ENCODE measurements at regions not wholly inside any gene's neighbourhood (a gene's known extent, or its start where the extent isn't known, plus 50 kb on each side); places are given as distances from the start of the nearest gene placed in this dataset.

- no peak for DNase-seq (ENCODE audit: extremely low read depth, low read depth)
- TF ChIP-seq CTCF (IDR thresholded peaks at IDR 0.05; ENCODE audit: low read depth, low read length): no peak
These were observed 450.2 kb downstream of the NR2F1-AS1 start for GRCh38 chr5:93130624-93131490.

GRCh38 chr5:93126634-93127033, 454.4 kb downstream of the NR2F1-AS1 start:
- TF ChIP-seq CTCF (IDR thresholded peaks at IDR 0.05; ENCODE audit: low read depth, low read length): no peak
- no peak for DNase-seq (ENCODE audit: extremely low read depth, low read depth)

GRCh38 chr5:93123127-93123526, 457.9 kb downstream of the NR2F1-AS1 start:
- no peak for TF ChIP-seq CTCF (IDR thresholded peaks at IDR 0.05; ENCODE audit: low read depth, low read length)
- DNase-seq (ENCODE audit: extremely low read depth, low read depth): no peak

- no peak for TF ChIP-seq CTCF (IDR thresholded peaks at IDR 0.05; ENCODE audit: low read depth, low read length)
- no peak for DNase-seq (ENCODE audit: extremely low read depth, low read depth)
These were observed 458.6 kb downstream of the NR2F1-AS1 start for GRCh38 chr5:93122446-93122845.

- no peak for DNase-seq (ENCODE audit: extremely low read depth, low read depth)
- no peak for TF ChIP-seq CTCF (IDR thresholded peaks at IDR 0.05; ENCODE audit: low read depth, low read length)
These were observed 460.2 kb downstream of the NR2F1-AS1 start for GRCh38 chr5:93120771-93121170.

- no peak for TF ChIP-seq CTCF (IDR thresholded peaks at IDR 0.05; ENCODE audit: low read depth, low read length)
- DNase-seq (ENCODE audit: extremely low read depth, low read depth): no peak
These were observed 461.0 kb downstream of the NR2F1-AS1 start for GRCh38 chr5:93120051-93120450.

- DNase-seq (ENCODE audit: extremely low read depth, low read depth): no peak
- TF ChIP-seq CTCF (IDR thresholded peaks at IDR 0.05; ENCODE audit: low read depth, low read length): no peak
These were observed 463.1 kb downstream of the NR2F1-AS1 start for GRCh38 chr5:93117751-93118531.
